ENCODE measurements at regions not wholly inside any gene's neighbourhood (a gene's known extent, or its start where the extent isn't known, plus 50 kb on each side); places are given as distances from the start of the nearest gene placed in this dataset.
A peak's percentile ranks its signal among the peaks of the same experiment; 100 is the strongest.

GRCh38 chr11:113626736-113627135, 79.4 kb downstream of the TMPRSS5 start:
- Histone ChIP-seq H3K27ac (no peak overlapping the region), H3K4me3 (no peak overlapping the region), H3K36me3 (no peaks in the 10 kb centered on the region), H3K9me3 (no peaks in the 10 kb centered on the region), H3K4me1 (no peaks in the 10 kb centered on the region), H3K27me3 (peaks cover 8% of the 10 kb centered on the region)
- no peak for TF ChIP-seq CTCF (IDR thresholded peaks at IDR 0.05)
- WGBS, 2 donors (ENCODE audit: low coverage in 1 of 2): 81 to 93% methylated on average over 2 of the region's 2 CpGs
- no peak for ATAC-seq

GRCh38 chr11:113623114-113623513, 83.0 kb downstream of the TMPRSS5 start:
- H3K4me1 ChIP-seq: no peaks in the 10 kb centered on the region
- 100% methylated on average over 1 of the region's 1 CpG for WGBS, 2 donors (ENCODE audit: low coverage in 1 of 2)
- no peak for ATAC-seq
- H3K9me3 ChIP-seq: peaks cover 0 to 7% (median 0%) of the 10 kb centered on the region in 3 donors
- no peak overlapping the region for H3K4me3 ChIP-seq
- H3K27me3 ChIP-seq: no peaks in the 10 kb centered on the region
- TF ChIP-seq POLR2A (IDR thresholded peaks at IDR 0.05) (no peak), EP300 (IDR thresholded peaks at IDR 0.05) (no peak), POLR2AphosphoS5 (IDR thresholded peaks at IDR 0.05) (no peak), CTCF (IDR thresholded peaks at IDR 0.05) (no peak)
- no peak overlapping the region for H3K27ac ChIP-seq
- H3K36me3 ChIP-seq: no peaks in the 10 kb centered on the region

- Histone ChIP-seq H3K27me3 (no peaks in the 10 kb centered on the region), H3K27ac (peak overlapping the region in 3 of 4 donors; percentile 35 to 67 (median 51)), H3K4me3 (no peak overlapping the region)
These were observed 87.7 kb downstream of the TMPRSS5 start for GRCh38 chr11:113618360-113618759.

GRCh38 chr11:113615773-113616172, 90.3 kb downstream of the TMPRSS5 start:
- 0% methylated on average over 1 of the region's 1 CpG for WGBS, 2 donors (ENCODE audit: low coverage in 1 of 2)
- Histone ChIP-seq H3K4me1 (peaks cover 0 to 18% (median 8%) of the 10 kb centered on the region in 3 donors), H3K9me3 (peaks cover 0 to 7% (median 0%) of the 10 kb centered on the region in 3 donors), H3K27me3 (no peaks in the 10 kb centered on the region), H3K36me3 (no peaks in the 10 kb centered on the region), H3K27ac (no peak overlapping the region), H3K4me3 (no peak overlapping the region)
- TF ChIP-seq POLR2A (IDR thresholded peaks at IDR 0.05) (no peak), EP300 (IDR thresholded peaks at IDR 0.05) (no peak), POLR2AphosphoS5 (IDR thresholded peaks at IDR 0.05) (no peak), CTCF (IDR thresholded peaks at IDR 0.05) (no peak)
- no peak for ATAC-seq

More at GRCh38 chr11:113618360-113618759, 87.7 kb downstream of the TMPRSS5 start:
- peaks cover 0 to 7% (median 0%) of the 10 kb centered on the region in 3 donors for H3K9me3 ChIP-seq
- ATAC-seq: no peak
- WGBS, 2 donors (ENCODE audit: low coverage in 1 of 2): 17 to 73% methylated on average over 2 of the region's 2 CpGs
- H3K4me1 ChIP-seq: peaks cover 0 to 18% (median 8%) of the 10 kb centered on the region in 3 donors
- no peak for TF ChIP-seq EP300 (IDR thresholded peaks at IDR 0.05)
- TF ChIP-seq POLR2A (IDR thresholded peaks at IDR 0.05): no peak
- TF ChIP-seq CTCF (IDR thresholded peaks at IDR 0.05): no peak
- TF ChIP-seq POLR2AphosphoS5 (IDR thresholded peaks at IDR 0.05): no peak
- H3K36me3 ChIP-seq: no peaks in the 10 kb centered on the region

GRCh38 chr11:113615098-113615497, 91.0 kb downstream of the TMPRSS5 start:
- Histone ChIP-seq H3K27ac (no peak overlapping the region), H3K36me3 (no peaks in the 10 kb centered on the region), H3K4me1 (peaks cover 0 to 18% (median 8%) of the 10 kb centered on the region in 3 donors), H3K4me3 (no peak overlapping the region), H3K9me3 (peaks cover 0 to 7% (median 0%) of the 10 kb centered on the region in 3 donors), H3K27me3 (no peaks in the 10 kb centered on the region)
- 34% methylated on average over 3 of the region's 3 CpGs; no CpG with 5 or more reads in 1 of the 2 donors for WGBS, 2 donors (ENCODE audit: low coverage in 1 of 2)
- TF ChIP-seq POLR2AphosphoS5 (IDR thresholded peaks at IDR 0.05) (no peak), EP300 (IDR thresholded peaks at IDR 0.05) (no peak), CTCF (IDR thresholded peaks at IDR 0.05) (no peak), POLR2A (IDR thresholded peaks at IDR 0.05) (no peak)
- ATAC-seq: no peak

All from gastroesophageal sphincter (tissue), 4 donors.